Esophagus muscularis mucosa (tissue), 3 donors: ENCODE measurements at regions not wholly inside any gene's neighbourhood (a gene's known extent, or its start where the extent isn't known, plus 50 kb on each side); places are given as distances from the start of the nearest gene placed in this dataset.

Experiments used
- CTCF ChIP-seq, 3 experiments: fragments of 200-600 bp in 2 of 3; fragments of 450-650 bp in 1 of 3; sonication (generic) in 2 of 3; IDR thresholded peaks; one replicate each; pipeline ENCODE4 v1.5.1; 2017 to 2019; ENCODE audit warnings: antibody characterized with exemption in 3 of 3, mild to moderate bottlenecking in 2 of 3, moderate library complexity in 1 of 3
- EP300 ChIP-seq: sonication (generic); formaldehyde crosslinking; IDR thresholded peaks from one replicate; pipeline ENCODE4 v1.6.1; 2017; ENCODE audit warnings: antibody characterized with exemption

- no peak for TF ChIP-seq EP300
- no peak for TF ChIP-seq CTCF (IDR thresholded peaks at IDR 0.05)
Observed at GRCh38 chr11:15783619-15784018, 572.7 kb downstream of the SOX6 start.
